NCI-H748 (cell line): ENCODE measurements at regions not wholly inside any gene's neighbourhood (a gene's known extent, or its start where the extent isn't known, plus 50 kb on each side); places are given as distances from the start of the nearest gene placed in this dataset.
"Not testable (repeated sequence)": the region's sequence is repeated elsewhere in the genome, so short reads cannot be mapped to it uniquely, and the experiment has no call there.

Source experiments
- DNase-seq: peaks from one replicate; lab custom pipeline; 2025; ENCODE audit not compliant: unreplicated experiment; lab: John Stamatoyannopoulos, UW

DNA sequence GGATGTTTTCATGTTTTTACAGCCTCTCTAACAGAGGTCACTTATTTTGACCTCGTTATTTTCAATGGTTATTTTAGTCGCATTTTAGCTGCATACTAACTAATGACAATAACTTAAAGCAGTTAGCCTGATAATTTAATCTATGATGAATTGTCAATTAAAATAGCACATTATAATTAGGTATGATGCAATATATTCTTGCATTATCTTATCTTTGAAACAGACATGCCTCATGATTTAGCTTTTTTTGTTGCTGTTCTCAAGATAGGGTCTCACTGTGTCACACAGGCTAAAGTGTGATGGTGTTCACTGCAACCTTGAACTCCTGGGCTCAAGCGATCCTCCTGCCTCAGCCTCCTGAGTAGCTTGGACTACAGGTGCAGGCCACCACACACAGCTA, 126.4 kb downstream of the KBTBD2 start:
- DNase-seq: no peak

DNA sequence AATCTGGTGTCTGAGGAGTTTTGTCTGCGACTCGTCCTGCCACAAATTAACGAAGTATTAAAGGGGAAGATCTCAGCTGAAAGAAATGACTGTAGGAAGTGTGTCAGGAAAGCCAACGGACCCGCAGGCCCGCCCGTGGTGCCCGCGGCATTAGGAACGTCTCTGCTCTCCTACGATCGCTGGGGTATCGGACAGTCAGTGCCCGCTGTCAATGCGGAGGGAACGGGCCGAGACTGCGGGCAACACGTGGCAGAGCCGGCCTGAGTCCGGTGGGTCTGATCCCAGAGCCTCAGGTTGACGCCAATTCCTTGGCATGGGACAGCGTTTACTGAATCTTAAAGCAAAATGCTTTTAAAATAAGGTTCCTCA, 128.7 kb downstream of the KBTBD2 start:
- DNase-seq: no peak

DNA sequence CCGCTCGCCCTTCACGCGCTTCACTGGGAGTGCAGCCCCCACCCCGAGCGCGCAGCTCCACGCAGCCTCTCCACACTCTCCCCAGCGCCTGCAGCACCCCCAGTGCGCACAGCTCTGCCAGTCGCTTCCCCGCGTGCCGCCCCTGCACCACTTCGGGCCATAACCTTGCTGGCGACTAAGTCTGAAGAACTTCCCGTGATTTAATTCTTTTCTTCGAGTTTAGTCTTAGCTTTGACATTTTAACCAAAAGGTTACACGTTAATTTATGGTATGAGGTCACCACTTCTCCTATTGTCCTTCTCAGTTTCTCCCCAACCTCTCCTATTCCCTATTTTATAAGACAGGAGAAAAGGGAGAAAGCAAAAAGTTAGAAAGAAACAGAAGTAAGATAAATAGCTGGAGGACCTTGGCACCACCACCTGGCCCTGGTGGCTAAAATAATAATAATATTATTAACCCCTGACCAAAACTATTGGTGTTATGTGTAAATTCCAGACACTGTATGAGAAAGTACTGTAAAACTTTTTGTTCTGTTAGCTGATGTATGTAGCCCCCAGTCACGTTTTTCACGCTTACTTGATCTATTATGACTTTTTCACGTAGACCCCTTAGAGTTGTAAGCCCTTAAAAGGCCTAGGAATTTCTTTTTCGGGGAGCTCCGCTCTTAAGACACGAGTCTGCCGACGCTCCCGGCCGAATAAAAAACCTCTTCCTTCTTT, 129.2 kb downstream of the KBTBD2 start:
- DNase-seq: not testable (repeated sequence)

DNA sequence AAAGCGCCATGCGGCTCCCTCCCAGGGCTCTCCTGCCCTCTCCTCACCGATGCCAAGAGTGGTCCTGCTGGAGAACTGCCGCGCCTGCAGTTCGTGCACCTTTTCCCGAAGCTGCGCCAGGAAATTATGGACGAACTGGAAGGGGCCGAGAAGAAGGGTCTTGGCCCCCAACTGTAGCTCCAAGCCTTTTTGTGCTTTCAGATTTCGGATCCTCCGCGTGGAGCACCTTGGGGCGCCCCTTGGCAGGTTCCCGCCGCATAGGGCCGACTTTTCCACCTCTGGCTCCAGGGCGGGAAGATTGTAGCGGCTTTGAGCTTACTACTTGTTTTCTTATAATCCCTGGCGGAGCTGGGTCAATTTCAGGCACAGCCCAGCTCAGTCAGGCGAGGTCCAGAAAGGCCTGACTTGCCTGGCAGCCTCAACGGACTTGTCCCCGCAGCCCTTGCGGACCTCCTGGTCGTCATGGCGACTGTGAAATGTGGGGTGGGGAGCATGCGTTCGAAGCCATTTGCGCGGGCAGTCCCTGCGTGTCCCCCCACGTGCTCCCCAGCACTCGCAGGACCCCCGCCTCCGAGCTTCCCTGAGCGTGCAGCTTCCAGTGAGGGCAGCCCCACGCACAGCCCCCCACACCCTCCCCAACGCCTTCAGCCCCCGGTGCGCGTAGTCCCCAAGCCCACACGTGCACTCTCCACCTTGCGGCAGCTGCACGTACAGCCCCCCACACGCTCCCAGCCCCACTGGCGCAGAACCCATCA, 129.9 kb downstream of the KBTBD2 start:
- no peak for DNase-seq

DNA sequence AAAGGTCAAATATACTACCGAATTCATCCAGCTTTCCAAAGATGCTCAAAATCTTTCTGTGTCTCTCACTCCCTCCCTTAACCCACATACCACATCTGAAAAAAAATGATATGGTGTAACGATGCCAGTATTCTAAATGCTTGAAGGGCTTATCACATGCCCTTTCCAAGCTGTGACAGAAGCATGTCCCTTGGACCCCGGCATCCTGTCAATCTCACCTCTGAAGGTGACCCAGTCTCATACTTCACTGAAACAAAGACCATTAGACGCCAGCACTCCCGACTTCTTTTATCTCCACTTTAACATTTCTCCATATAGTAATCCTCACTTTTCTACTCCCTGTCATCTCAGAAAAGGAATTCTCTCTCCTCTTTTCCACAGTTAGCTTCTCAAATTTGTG, 130.8 kb downstream of the KBTBD2 start:
- DNase-seq: not testable (repeated sequence)

DNA sequence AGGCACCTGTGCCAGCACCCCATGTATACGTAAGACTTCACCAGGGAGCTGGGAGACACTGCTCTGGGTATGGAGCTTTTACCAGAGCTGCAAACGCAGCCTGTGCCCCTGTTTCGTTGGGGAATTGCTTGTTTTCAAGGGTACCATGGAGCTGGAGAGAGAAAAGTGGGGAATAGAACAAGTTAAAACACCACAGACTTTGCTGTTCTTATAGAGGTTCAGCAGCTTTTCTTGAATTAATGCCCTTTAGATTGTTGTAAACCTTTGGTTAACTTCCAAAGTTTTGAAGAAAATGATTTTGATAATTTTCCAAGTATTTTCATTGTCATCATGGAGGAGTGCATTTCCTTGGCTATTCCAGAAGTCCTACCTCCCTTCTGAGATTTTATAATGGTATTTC, 131.7 kb downstream of the KBTBD2 start:
- not testable (repeated sequence) for DNase-seq

DNA sequence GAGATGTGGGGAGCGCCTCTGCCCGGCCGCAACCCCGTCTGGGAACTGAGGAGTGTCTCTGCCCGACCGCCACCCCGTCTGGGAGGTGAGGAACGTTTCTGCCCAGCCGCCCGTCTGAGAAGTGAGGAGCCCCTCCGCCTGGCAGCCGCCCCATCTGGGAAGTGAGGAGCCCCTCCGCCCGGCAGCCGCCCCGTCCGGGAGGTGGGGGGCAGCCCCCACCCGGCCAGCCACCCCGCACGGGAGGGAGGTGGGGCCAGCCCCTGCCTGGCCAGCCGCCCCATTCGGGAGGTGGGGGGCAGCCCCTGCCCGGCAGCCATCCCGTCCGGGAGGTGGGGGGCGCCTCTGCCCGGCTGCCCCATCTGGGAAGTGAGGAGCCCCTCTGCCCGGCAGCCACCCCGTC, 137.7 kb downstream of the KBTBD2 start:
- DNase-seq: not testable (repeated sequence)

GRCh38 chr7:32748337-32748736, 143.2 kb downstream of the KBTBD2 start:
- DNase-seq: not testable (repeated sequence)

GRCh38 chr7:32747443-32748148, 144.0 kb downstream of the KBTBD2 start:
- not testable (repeated sequence) for DNase-seq

GRCh38 chr7:32741853-32742476, 149.6 kb downstream of the KBTBD2 start:
- DNase-seq: not testable (repeated sequence)

GRCh38 chr7:32739749-32740148, 151.8 kb downstream of the KBTBD2 start:
- DNase-seq: not testable (repeated sequence)

DNA sequence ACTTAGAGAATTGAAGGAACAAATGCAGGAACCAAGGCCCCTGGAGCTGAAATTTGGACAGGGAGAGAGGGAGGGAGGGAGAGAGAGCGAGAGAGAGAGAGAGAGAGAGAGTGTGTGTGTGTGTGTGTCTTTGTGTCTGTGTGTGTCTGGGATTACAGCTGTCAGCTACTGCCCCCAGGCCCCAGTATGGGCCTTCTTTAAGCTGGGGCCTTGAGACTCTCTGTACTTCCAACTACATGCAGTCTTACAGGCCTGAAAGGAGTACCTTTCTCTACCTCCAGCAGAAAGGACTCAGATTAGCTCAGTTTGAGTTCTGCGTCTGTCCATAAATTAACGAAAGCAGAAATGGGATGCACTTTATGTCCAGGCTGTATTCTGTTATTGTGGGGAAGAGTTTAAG, 153.2 kb downstream of the KBTBD2 start:
- not testable (repeated sequence) for DNase-seq

DNA sequence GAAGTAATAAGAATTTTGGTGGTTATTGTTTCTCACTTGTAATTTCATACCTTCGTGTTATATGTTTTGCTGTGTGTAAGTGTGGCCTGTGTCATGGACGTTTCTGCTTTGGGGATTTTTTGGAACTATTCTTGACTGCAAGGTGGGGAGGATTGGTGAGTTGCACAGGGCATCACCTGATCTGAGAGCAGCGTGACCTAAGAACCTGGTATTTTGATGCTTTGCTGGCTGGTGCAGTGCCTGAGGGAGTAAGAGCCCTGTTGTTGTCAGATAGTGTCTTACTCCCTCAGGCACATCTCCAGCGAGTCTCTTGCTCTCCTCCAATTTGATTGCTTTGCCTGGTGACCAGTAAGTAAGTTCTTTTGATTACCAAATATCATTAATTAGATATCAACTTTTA, 158.8 kb downstream of the KBTBD2 start:
- DNase-seq: not testable (repeated sequence)

- not testable (repeated sequence) for DNase-seq
Observed at GRCh38 chr7:32729335-32729675, 162.3 kb downstream of the KBTBD2 start.

- DNase-seq: peak; percentile 86
Observed at GRCh38 chr7:32728412-32729334, 162.9 kb downstream of the KBTBD2 start.

- peak; percentile 68 for DNase-seq
Observed at GRCh38 chr7:32727483-32728411, 163.8 kb downstream of the KBTBD2 start.

DNA sequence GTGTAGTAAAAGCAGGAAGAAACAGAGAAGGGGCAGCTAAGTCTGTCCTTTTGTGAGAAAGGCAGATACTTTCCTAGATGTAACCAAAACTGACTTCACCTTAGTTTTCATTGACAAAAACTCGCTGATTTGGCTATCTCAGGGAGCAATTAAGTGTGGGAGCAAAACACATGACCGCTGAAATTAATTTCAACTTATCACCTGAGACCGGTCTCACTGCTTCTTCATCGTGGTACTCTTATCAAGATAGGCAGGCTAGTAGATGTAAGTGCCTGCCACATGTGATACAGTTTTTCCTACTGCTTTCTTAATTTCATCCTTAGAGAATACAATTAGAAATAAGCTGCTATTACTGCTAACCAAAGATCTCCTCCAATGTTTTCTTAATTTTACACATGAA, 168.7 kb downstream of the KBTBD2 start:
- not testable (repeated sequence) for DNase-seq

DNA sequence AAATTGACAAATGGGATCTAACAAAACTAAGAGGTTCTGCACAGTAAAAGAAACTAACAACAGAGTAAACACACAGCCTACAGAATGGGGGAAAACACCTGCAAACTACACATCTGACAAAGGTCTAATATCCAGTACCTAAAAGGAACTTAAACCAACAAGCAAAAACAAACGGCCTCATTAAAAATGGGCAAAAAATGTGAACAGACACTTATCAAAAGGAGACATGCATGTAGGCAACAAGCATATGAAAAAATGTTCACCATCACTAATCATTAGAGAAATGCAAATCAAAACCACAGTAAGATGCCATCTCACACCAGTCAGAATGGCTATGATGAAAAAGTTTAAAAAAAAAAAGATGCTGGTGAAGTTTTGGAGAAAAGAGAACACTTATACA, 197.4 kb downstream of the KBTBD2 start:
- no peak for DNase-seq
